GM18951 (cell line): ENCODE measurements at regions not wholly inside any gene's neighbourhood (a gene's known extent, or its start where the extent isn't known, plus 50 kb on each side); places are given as distances from the start of the nearest gene placed in this dataset.

Experiments used
- POLR2A ChIP-seq: IDR thresholded peaks from 4 replicates; pipeline ENCODE4 v1.6.1; 2011; ENCODE audit warnings: mild to moderate bottlenecking; ENCODE audit not compliant: insufficient read length, insufficient read depth; ENCODE audit errors: extremely low read depth
- in situ Hi-C: fragments of 300-500 bp; cut with MboI; formaldehyde crosslinking; loops from one replicate; pipeline ENCODE4 v1.12.0; 2022; ENCODE audit warnings: low sequenced_read_pairs, mixed read lengths, inconsistent platforms; ENCODE audit not compliant: unreplicated experiment

DNA sequence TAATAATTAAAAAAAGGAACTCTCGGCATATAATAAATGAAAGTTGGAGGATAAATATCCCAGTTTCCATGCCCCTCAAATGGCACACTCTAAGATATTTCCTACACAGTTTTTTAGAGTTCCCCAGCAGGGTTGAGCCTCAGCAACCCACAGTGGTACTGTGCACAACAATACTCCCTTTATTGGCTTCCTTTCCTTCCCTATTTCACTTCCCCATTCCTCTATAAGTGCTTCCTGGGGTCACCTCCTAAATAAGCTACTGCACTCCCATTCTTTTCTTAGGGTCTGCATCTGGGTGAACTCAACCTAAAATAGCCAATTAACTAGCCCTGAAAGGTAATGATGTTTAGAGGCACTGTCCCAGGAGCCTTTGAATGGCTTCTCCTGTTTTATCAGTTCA lies 76.4 kb upstream of the NHS start:
- in situ Hi-C loops: no loop called here
- TF ChIP-seq POLR2A: no peak

DNA sequence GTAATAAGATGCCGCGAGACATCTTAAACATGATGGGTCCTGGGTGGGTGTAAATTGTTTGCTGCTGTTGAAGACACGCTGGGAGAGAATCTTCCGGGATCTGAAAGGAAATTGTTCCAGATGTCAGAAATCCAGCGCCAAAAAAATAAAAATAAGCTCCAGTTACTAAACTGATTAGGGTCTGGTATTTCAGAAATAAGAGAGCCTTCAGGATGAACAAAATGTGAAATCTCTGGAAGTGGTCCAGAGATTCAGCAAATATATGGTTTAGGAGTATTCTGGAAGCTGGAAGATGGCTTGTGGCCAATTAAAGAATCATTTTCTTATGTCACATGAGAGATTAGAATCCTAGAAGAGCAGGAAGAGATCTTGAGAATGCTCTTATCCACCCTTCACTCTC lies 75.8 kb upstream of the NHS start:
- in situ Hi-C loops: no loop called here
- no peak for TF ChIP-seq POLR2A

DNA sequence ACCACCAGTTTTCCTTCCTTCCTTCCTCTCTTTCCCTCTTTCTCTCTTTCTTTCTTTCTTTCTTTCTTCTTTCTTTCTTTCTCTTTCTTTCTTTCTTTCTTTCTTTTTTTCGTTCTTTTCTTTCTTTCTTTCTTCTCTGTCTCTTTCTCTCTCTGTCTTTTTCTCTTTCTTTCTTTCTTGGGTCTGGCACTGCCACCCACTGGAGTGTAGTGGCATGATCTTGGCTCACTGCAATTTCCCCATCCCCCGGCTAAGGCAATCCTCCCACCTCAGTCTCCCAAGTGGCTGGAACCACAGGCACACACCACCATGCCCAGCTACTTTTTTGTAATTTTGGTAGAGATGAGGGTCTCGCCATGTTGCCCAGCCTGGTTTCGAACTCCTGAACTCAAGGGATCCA lies 51.6 kb upstream of the NHS start:
- in situ Hi-C loops: no loop called here
- no peak for TF ChIP-seq POLR2A
